ENCODE measurements at regions not wholly inside any gene's neighbourhood (a gene's known extent, or its start where the extent isn't known, plus 50 kb on each side); places are given as distances from the start of the nearest gene placed in this dataset.

DNA sequence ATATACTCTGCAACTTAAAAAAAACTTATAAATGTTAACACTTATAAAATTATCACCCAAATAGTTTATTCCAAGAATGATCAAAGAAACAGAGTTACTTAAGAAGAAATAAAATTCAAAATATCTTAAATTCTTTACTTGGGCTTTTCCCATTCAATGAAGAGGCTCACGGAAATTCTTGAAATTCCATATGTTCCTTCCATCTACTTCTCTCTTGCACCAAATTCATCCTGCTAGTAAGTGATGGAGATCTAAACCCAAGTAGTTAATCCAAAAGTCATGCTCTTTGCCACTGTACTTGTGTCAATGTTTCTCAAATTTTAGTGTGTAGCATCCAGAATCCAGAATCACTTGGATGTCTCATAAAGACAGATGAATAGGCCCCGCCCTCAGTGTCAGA, 465.9 kb downstream of the TXNL1 start:
- Histone ChIP-seq H3K4me3 (ENCODE audit: low read depth, low read length) (no peak overlapping the region), H3K4me1 (ENCODE audit: control insufficient read depth, insufficient read depth, low read length) (no peaks in the 10 kb centered on the region), H3K27ac (ENCODE audit: extremely low read depth, low read depth, low read length) (no peak overlapping the region), H3K36me3 (ENCODE audit: control insufficient read depth in 2 of 2, insufficient read depth in 1 of 2, low read length in 2 of 2) (no peaks in the 10 kb centered on the region), H3K9me3 (ENCODE audit: control insufficient read depth, insufficient read depth, low read depth, low read length) (no peaks in the 10 kb centered on the region)
- POLR2A ChIA-PET: no interaction called here
- TF ChIP-seq HOXD13 (CRISPR knock-in tag; IDR thresholded peaks at IDR 0.05; ENCODE audit: borderline replicate concordance): no peak
- CTCF ChIA-PET: no interaction called here

DNA sequence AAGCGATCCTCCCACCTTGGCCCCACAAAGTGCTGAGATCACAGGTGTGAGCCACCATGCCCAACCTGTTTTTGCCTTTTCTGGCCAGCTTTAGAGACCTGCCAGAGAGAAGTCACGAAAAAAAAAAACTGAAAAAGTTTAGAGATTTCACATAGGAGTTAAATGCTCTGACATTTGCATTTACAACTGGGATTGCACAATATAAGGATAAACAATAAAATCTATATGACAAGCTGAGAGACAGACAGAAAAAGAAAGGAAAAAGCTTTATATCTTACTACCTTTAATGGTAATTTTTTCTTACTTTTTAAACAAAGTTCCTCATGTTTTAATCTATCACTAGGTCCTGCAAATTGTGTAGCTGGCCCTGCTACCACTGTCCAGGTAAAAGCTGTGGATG, 466.5 kb downstream of the TXNL1 start:
- ChIA-PET POLR2A (no interaction called here), CTCF (no interaction called here)
- no peaks in the 10 kb centered on the region for H3K36me3 ChIP-seq (ENCODE audit: control insufficient read depth in 2 of 2, insufficient read depth in 1 of 2, low read length in 2 of 2)
- no peaks in the 10 kb centered on the region for H3K9me3 ChIP-seq (ENCODE audit: control insufficient read depth, insufficient read depth, low read depth, low read length)
- no peak overlapping the region for H3K27ac ChIP-seq (ENCODE audit: extremely low read depth, low read depth, low read length)
- no peak for TF ChIP-seq PRDM1 (tag by site-specific recombination; IDR thresholded peaks at IDR 0.05)
- TF ChIP-seq, protein P1, sequence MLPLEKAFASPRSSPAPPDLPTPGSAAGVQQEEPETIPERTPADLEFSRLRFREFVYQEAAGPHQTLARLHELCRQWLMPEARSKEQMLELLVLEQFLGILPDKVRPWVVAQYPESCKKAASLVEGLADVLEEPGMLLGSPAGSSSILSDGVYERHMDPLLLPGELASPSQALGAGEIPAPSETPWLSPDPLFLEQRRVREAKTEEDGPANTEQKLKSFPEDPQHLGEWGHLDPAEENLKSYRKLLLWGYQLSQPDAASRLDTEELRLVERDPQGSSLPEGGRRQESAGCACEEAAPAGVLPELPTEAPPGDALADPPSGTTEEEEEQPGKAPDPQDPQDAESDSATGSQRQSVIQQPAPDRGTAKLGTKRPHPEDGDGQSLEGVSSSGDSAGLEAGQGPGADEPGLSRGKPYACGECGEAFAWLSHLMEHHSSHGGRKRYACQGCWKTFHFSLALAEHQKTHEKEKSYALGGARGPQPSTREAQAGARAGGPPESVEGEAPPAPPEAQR (tag by site-specific recombination; IDR thresholded peaks at IDR 0.05): no peak
- TF ChIP-seq ZNF701 (tag by site-specific recombination; IDR thresholded peaks at IDR 0.05): no peak
- TF ChIP-seq PRDM2 (tag by site-specific recombination; IDR thresholded peaks at IDR 0.05; ENCODE audit: borderline replicate concordance): no peak
- no peak for TF ChIP-seq ZNF16 (tag by site-specific recombination; IDR thresholded peaks at IDR 0.05; ENCODE audit: low read depth)
- TF ChIP-seq ZBTB48 (tag by site-specific recombination; IDR thresholded peaks at IDR 0.05): no peak
- no peak for TF ChIP-seq ZNF114 (tag by site-specific recombination; IDR thresholded peaks at IDR 0.05)
- TF ChIP-seq ZNF184 (tag by site-specific recombination; IDR thresholded peaks at IDR 0.05): no peak
- no peak for TF ChIP-seq ZNF221 (tag by site-specific recombination; IDR thresholded peaks at IDR 0.05; ENCODE audit: borderline replicate concordance)
- TF ChIP-seq ZBTB20 (tag by site-specific recombination; IDR thresholded peaks at IDR 0.05): no peak
- no peak for TF ChIP-seq ZFP3 (tag by site-specific recombination; IDR thresholded peaks at IDR 0.05; ENCODE audit: low read depth)
- no peak for TF ChIP-seq ZNF2 (tag by site-specific recombination; IDR thresholded peaks at IDR 0.05)
- no peak for TF ChIP-seq MEIS1 (CRISPR knock-in tag; IDR thresholded peaks at IDR 0.05; ENCODE audit: borderline replicate concordance)
- TF ChIP-seq ZNF670 (tag by site-specific recombination; IDR thresholded peaks at IDR 0.05; ENCODE audit: low read depth): no peak
- no peak for TF ChIP-seq ZNF37A (tag by site-specific recombination; IDR thresholded peaks at IDR 0.05)
- TF ChIP-seq ZSCAN23 (tag by site-specific recombination; IDR thresholded peaks at IDR 0.05): no peak
- H3K4me3 ChIP-seq (ENCODE audit: low read depth, low read length): no peak overlapping the region
- H3K4me1 ChIP-seq (ENCODE audit: control insufficient read depth, insufficient read depth, low read length): no peaks in the 10 kb centered on the region
